ENCODE measurements at regions not wholly inside any gene's neighbourhood (a gene's known extent, or its start where the extent isn't known, plus 50 kb on each side); places are given as distances from the start of the nearest gene placed in this dataset.

- no peaks in the 10 kb centered on the region for H3K36me3 ChIP-seq (ENCODE audit: control insufficient read depth in 2 of 2, insufficient read depth in 1 of 2, low read length in 2 of 2)
- H3K4me3 ChIP-seq (ENCODE audit: low read depth, low read length): no peak overlapping the region
- CTCF ChIA-PET: interaction anchor here (0.6 to 1.2 kb wide), 2 partner anchors 59 to 61 kb away, joined by 3 read pairs; no protein-coding TSS in a partner anchor
- no peaks in the 10 kb centered on the region for H3K4me1 ChIP-seq (ENCODE audit: control insufficient read depth, insufficient read depth, low read length)
- TF ChIP-seq MYNN (tag by site-specific recombination; IDR thresholded peaks at IDR 0.05; ENCODE audit: borderline replicate concordance): no peak
- no peak for TF ChIP-seq ZSCAN18 (tag by site-specific recombination; IDR thresholded peaks at IDR 0.05)
- TF ChIP-seq ZNF423 (tag by site-specific recombination; IDR thresholded peaks at IDR 0.05): no peak
- TF ChIP-seq ZNF621 (tag by site-specific recombination; IDR thresholded peaks at IDR 0.05): no peak
- TF ChIP-seq ZBTB48 (tag by site-specific recombination; IDR thresholded peaks at IDR 0.05): no peak
- TF ChIP-seq ZNF521 (tag by site-specific recombination; IDR thresholded peaks at IDR 0.05): no peak
- no peak for TF ChIP-seq ZNF580 (tag by site-specific recombination; IDR thresholded peaks at IDR 0.05)
- TF ChIP-seq ZNF514 (tag by site-specific recombination; IDR thresholded peaks at IDR 0.05): no peak
- H3K9me3 ChIP-seq (ENCODE audit: control insufficient read depth, insufficient read depth, low read depth, low read length): no peaks in the 10 kb centered on the region
- no peak overlapping the region for H3K27ac ChIP-seq (ENCODE audit: extremely low read depth, low read depth, low read length)
- POLR2A ChIA-PET: no interaction called here
These were observed 141.2 kb downstream of the MYCN start for GRCh38 chr2:16081316-16082200.

GRCh38 chr2:16080516-16080915 is 140.2 kb downstream of the MYCN start:
- ChIA-PET POLR2A (no interaction called here), CTCF (interaction anchor here (0.6 kb wide), 1 partner anchor 366 kb away, joined by 3 read pairs; no protein-coding TSS in a partner anchor)
- TF ChIP-seq ZNF600 (tag by site-specific recombination; IDR thresholded peaks at IDR 0.05) (no peak), SCRT1 (tag by site-specific recombination; IDR thresholded peaks at IDR 0.05; ENCODE audit: borderline replicate concordance) (no peak), ZNF792 (tag by site-specific recombination; IDR thresholded peaks at IDR 0.05) (no peak), ZNF280C (tag by site-specific recombination; IDR thresholded peaks at IDR 0.05) (no peak)
- Histone ChIP-seq H3K4me3 (ENCODE audit: low read depth, low read length) (no peak overlapping the region), H3K9me3 (ENCODE audit: control insufficient read depth, insufficient read depth, low read depth, low read length) (no peaks in the 10 kb centered on the region), H3K27ac (ENCODE audit: extremely low read depth, low read depth, low read length) (no peak overlapping the region), H3K4me1 (ENCODE audit: control insufficient read depth, insufficient read depth, low read length) (no peaks in the 10 kb centered on the region), H3K36me3 (ENCODE audit: control insufficient read depth in 2 of 2, insufficient read depth in 1 of 2, low read length in 2 of 2) (no peaks in the 10 kb centered on the region)

GRCh38 chr2:16080071-16080470 is 139.7 kb downstream of the MYCN start:
- H3K36me3 ChIP-seq (ENCODE audit: control insufficient read depth in 2 of 2, insufficient read depth in 1 of 2, low read length in 2 of 2): no peaks in the 10 kb centered on the region
- no peaks in the 10 kb centered on the region for H3K9me3 ChIP-seq (ENCODE audit: control insufficient read depth, insufficient read depth, low read depth, low read length)
- no peak overlapping the region for H3K27ac ChIP-seq (ENCODE audit: extremely low read depth, low read depth, low read length)
- POLR2A ChIA-PET: interaction anchor here (1.1 kb wide), 1 partner anchor 376 kb away, joined by 4 read pairs; no protein-coding TSS in a partner anchor
- H3K4me3 ChIP-seq (ENCODE audit: low read depth, low read length): no peak overlapping the region
- CTCF ChIA-PET: interaction anchor here (0.6 kb wide), 1 partner anchor 574 kb away, joined by 5 read pairs; no protein-coding TSS in a partner anchor
- no peaks in the 10 kb centered on the region for H3K4me1 ChIP-seq (ENCODE audit: control insufficient read depth, insufficient read depth, low read length)
- TF ChIP-seq PATZ1 (tag by site-specific recombination; IDR thresholded peaks at IDR 0.05): no peak
- no peak for TF ChIP-seq ZNF146 (tag by site-specific recombination; IDR thresholded peaks at IDR 0.05)
- no peak for TF ChIP-seq ZNF138 (tag by site-specific recombination; IDR thresholded peaks at IDR 0.05; ENCODE audit: borderline replicate concordance)
- TF ChIP-seq ZNF37A (tag by site-specific recombination; IDR thresholded peaks at IDR 0.05): no peak
- no peak for TF ChIP-seq ZXDB (tag by site-specific recombination; IDR thresholded peaks at IDR 0.05)
- no peak for TF ChIP-seq ZSCAN23 (tag by site-specific recombination; IDR thresholded peaks at IDR 0.05)
- no peak for TF ChIP-seq PRDM2 (tag by site-specific recombination; IDR thresholded peaks at IDR 0.05; ENCODE audit: borderline replicate concordance)
